OCI-LY1 (cell line): ENCODE measurements at regions not wholly inside any gene's neighbourhood (a gene's known extent, or its start where the extent isn't known, plus 50 kb on each side); places are given as distances from the start of the nearest gene placed in this dataset.

Experiments used
- H2AFZ ChIP-seq: fragments of 200-600 bp; sonication (generic), shearing (Covaris generic); 2 replicates; pipeline ENCODE4 v1.6.0; 2014; ENCODE audit warnings: antibody characterized with exemption, mild to moderate bottlenecking, low read length
- H3F3A ChIP-seq: fragments of 200-600 bp; sonication (generic), shearing (Covaris generic); 2 replicates; pipeline ENCODE4 v1.6.0; 2014; ENCODE audit warnings: mild to moderate bottlenecking, antibody characterized with exemption, low read length, moderate library complexity; ENCODE audit not compliant: insufficient read depth
- H3K27ac ChIP-seq: fragments of 200-600 bp; sonication (generic); 2 replicates; pipeline ENCODE4 v1.5.1; 2014; ENCODE audit warnings: low read length, mixed run types, mild to moderate bottlenecking, low read depth; ENCODE audit not compliant: poor library complexity, severe bottlenecking
- H3K27me3 ChIP-seq: fragments of 200-600 bp; sonication (generic); 2 replicates; pipeline ENCODE4 v1.6.0; 2014; ENCODE audit warnings: antibody characterized with exemption, mild to moderate bottlenecking, low read length, moderate library complexity; ENCODE audit not compliant: insufficient read depth
- H3K36me3 ChIP-seq: fragments of 200-600 bp; sonication (generic); 2 replicates; pipeline ENCODE4 v1.6.1; 2014; ENCODE audit warnings: mild to moderate bottlenecking, antibody characterized with exemption, low read length, moderate library complexity, mixed read lengths; ENCODE audit not compliant: insufficient read depth
- H3K4me1 ChIP-seq: fragments of 200-600 bp; sonication (generic); 2 replicates; pipeline ENCODE4 v1.5.1; 2014; ENCODE audit warnings: mild to moderate bottlenecking, low read length, moderate library complexity; ENCODE audit not compliant: insufficient read depth, severe bottlenecking
- H3K4me2 ChIP-seq: fragments of 200-600 bp; sonication (generic), shearing (Covaris generic); 2 replicates; pipeline ENCODE4 v1.6.1; 2014; ENCODE audit warnings: low read length
- H3K4me3 ChIP-seq: fragments of 200-600 bp; sonication (generic); 2 replicates; pipeline ENCODE4 v1.5.1; 2014; ENCODE audit warnings: low read length, low read depth, mild to moderate bottlenecking, mixed read lengths; ENCODE audit not compliant: poor library complexity, severe bottlenecking
- H3K79me2 ChIP-seq: fragments of 200-600 bp; shearing (Covaris generic); 2 replicates; pipeline ENCODE4 v1.6.1; 2016; ENCODE audit warnings: mixed run types, low read length, mixed read lengths; ENCODE audit not compliant: insufficient read depth
- H3K9ac ChIP-seq: fragments of 200-600 bp; sonication (generic), shearing (Covaris generic); 2 replicates; pipeline ENCODE4 v1.6.1; 2014; ENCODE audit warnings: mild to moderate bottlenecking, low read length, mixed read lengths
- H3K9me2 ChIP-seq: fragments of 200-600 bp; sonication (generic), shearing (Covaris generic); 2 replicates; pipeline ENCODE4 v1.6.1; 2014; ENCODE audit warnings: low read depth, mild to moderate bottlenecking, low read length, mixed read lengths
- H3K9me3 ChIP-seq: fragments of 200-600 bp; shearing (Covaris generic); 2 replicates; pipeline ENCODE4 v1.6.1; 2014; ENCODE audit warnings: low read length, mixed read lengths
- H4K20me1 ChIP-seq: fragments of 200-600 bp; sonication (generic), shearing (Covaris generic); 2 replicates; pipeline ENCODE4 v1.6.0; 2016; ENCODE audit warnings: mild to moderate bottlenecking, low read length; ENCODE audit not compliant: insufficient read depth
- EZH2 ChIP-seq: fragments of 200-600 bp; sonication (generic), shearing (Covaris generic); IDR thresholded peaks from 2 replicates; pipeline ENCODE4 v1.8.0; 2017; ENCODE audit warnings: borderline replicate concordance, mixed run types, mild to moderate bottlenecking, antibody characterized with exemption, low read length, moderate library complexity, mixed read lengths
- TF ChIP-seq, protein P1 (sequence below): fragments of 200-600 bp; sonication (generic), shearing (Covaris generic); IDR thresholded peaks from 2 replicates; pipeline ENCODE4 v1.5.1; 2017; ENCODE audit warnings: mild to moderate bottlenecking, antibody characterized with exemption, low read length, moderate library complexity, mixed read lengths

DNA sequence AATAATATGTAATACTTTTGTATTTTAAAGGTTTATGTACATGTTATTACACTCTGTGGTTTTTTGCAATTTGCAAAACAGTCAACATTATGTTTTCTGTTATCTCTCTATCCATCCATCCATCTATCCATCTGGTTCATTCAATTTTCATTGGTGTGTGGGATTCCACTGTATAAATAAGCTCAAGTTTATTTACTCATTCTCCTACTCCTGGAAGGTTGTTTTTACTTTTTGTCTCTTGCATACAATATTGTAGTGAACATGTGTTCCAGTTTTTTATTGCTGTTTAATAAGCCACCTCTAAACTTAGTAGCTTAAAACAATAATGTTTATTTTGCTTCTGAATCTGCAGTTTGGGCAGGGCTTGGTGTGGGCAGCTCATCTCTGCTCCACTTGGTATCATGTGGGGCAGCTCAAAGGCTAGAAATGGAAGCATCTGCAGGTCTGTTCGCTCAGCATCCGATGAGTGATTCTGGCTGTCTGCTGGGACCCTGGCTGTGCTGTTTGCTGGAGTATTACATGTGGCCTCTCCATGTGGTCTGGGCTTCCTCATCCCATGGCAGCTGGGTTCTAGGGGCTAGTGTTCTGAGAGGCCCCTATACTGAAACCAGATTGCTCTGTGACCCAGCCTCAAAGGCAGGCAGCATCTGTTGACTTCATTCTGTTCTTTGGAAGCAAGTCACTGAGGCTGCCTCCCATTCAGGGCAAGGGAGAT is 98.8 kb downstream of the SLC25A47 start:
- Histone ChIP-seq H3K4me3 (no peak overlapping the region), H3K36me3 (no peaks in the 10 kb centered on the region), H3K9me3 (no peaks in the 10 kb centered on the region), H3K27ac (no peak overlapping the region), H4K20me1 (no peaks in the 10 kb centered on the region), H3K79me2 (no peaks in the 10 kb centered on the region), H3K4me1 (no peaks in the 10 kb centered on the region), H3K9ac (no peak overlapping the region), H3F3A (no peaks in the 10 kb centered on the region), H3K27me3 (no peaks in the 10 kb centered on the region; the same call in 1 of the 2 replicates), H2AFZ (no peak overlapping the region), H3K9me2 (no peaks in the 10 kb centered on the region), H3K4me2 (no peak overlapping the region)
- TF ChIP-seq EZH2, result no peak
- TF ChIP-seq, protein P1, sequence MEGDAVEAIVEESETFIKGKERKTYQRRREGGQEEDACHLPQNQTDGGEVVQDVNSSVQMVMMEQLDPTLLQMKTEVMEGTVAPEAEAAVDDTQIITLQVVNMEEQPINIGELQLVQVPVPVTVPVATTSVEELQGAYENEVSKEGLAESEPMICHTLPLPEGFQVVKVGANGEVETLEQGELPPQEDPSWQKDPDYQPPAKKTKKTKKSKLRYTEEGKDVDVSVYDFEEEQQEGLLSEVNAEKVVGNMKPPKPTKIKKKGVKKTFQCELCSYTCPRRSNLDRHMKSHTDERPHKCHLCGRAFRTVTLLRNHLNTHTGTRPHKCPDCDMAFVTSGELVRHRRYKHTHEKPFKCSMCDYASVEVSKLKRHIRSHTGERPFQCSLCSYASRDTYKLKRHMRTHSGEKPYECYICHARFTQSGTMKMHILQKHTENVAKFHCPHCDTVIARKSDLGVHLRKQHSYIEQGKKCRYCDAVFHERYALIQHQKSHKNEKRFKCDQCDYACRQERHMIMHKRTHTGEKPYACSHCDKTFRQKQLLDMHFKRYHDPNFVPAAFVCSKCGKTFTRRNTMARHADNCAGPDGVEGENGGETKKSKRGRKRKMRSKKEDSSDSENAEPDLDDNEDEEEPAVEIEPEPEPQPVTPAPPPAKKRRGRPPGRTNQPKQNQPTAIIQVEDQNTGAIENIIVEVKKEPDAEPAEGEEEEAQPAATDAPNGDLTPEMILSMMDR, result no peak

DNA sequence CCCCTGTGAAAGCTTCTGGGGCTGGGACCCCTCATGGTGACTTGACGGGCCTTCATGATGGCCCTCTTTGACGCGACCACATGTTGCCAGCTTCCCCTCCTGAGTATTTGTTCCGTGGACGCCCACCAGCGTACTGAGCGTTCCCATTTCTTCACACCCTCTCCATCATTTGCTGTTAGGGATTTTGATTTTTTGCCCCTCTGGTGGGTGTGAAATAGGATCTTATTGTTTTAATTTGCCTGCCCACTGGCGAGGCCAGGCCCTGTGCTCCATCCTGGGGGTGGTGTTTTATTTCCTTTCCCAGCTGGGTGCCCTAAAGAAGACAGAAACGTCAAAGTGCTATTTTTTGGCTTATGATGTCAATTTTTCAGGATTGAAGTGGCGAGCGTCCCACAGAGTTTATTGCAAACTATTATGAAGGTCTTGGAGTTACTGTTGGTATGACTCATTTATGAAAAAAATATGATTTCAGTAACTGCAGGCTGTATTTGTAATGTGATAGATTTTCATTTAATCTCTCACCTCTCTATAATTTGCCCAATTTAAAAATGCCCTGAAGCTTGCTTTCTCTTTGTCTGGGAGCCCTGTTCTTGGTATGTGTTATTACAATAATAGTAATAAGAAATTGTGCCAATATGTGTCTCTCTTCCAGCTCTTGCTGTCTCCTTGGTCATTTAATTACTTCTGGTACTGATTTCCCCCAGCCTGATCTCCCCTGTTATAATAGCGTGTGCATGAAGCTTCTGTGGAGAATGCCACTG is 99.6 kb downstream of the SLC25A47 start:
- Histone ChIP-seq H3K9me3 (no peaks in the 10 kb centered on the region), H3K4me1 (no peaks in the 10 kb centered on the region), H4K20me1 (no peaks in the 10 kb centered on the region), H3K79me2 (no peaks in the 10 kb centered on the region), H3K9ac (no peak overlapping the region), H3K36me3 (no peaks in the 10 kb centered on the region), H3F3A (no peaks in the 10 kb centered on the region), H3K9me2 (no peaks in the 10 kb centered on the region), H3K4me2 (no peak overlapping the region), H3K4me3 (no peak overlapping the region), H2AFZ (no peak overlapping the region), H3K27me3 (no peaks in the 10 kb centered on the region; the same call in 1 of the 2 replicates), H3K27ac (no peak overlapping the region)
- no peak for TF ChIP-seq EZH2
- TF ChIP-seq, protein P1, result no peak

DNA sequence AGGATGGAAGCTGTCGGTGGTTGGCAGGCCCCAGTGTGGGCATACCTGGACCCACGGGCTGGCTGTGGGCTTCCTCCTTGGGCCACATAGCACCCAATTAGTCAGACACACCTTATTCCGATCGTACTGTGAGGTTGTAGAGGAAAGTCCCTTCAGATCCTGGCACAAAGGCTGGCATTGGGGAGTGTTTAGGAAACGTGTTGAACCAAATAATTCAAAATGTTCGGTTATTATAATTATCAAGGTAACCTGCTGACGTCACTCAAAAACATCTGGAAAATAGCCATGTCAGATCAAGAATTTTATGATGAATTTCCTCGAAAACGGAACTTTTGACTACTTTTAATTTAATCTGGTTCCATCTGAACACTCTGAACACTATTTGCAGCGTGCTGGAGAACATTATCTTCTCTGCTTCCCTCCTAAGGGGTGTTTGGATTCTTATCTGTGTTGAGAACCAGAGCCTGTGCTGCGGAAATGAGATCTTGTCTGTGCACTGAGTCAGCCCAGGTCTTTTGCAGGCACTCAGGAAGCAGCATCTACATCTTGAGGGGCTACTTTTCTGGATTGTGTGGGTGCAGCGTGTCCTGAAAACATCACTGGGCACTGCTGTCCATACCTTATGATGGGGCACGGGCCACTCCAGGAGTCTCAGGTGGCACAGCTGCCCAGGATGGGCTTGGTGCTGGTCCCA is 100.3 kb downstream of the SLC25A47 start:
- H3K4me2 ChIP-seq, result no peak overlapping the region
- H3K9ac ChIP-seq, result no peak overlapping the region
- H3K27me3 ChIP-seq, result no peaks in the 10 kb centered on the region; the same call in 1 of the 2 replicates
- no peaks in the 10 kb centered on the region for H3K79me2 ChIP-seq
- H3F3A ChIP-seq, result no peaks in the 10 kb centered on the region
- H3K9me3 ChIP-seq, result no peaks in the 10 kb centered on the region
- no peaks in the 10 kb centered on the region for H3K36me3 ChIP-seq
- no peak overlapping the region for H3K4me3 ChIP-seq
- H3K4me1 ChIP-seq, result no peaks in the 10 kb centered on the region
- TF ChIP-seq, protein P1, result no peak
- H3K9me2 ChIP-seq, result no peaks in the 10 kb centered on the region
- H2AFZ ChIP-seq, result no peak overlapping the region
- no peak overlapping the region for H3K27ac ChIP-seq
- no peaks in the 10 kb centered on the region for H4K20me1 ChIP-seq
